Calu3 (cell line): ENCODE measurements at regions not wholly inside any gene's neighbourhood (a gene's known extent, or its start where the extent isn't known, plus 50 kb on each side); places are given as distances from the start of the nearest gene placed in this dataset.

ENCODE experiments used
- BruUV-seq: library from RNA; stranded (reverse); fragments of 400-500 nt; replicated peaks from 2 replicates; lab custom pipeline; 2021; lab: Mats Ljungman, UMichigan
- CTCF ChIA-PET: fragments of 300-600 bp; sonication (Branson Sonifier 250); formaldehyde crosslinking; loops from one replicate; lab custom pipeline; 2022; ENCODE audit warnings: antibody characterized with exemption; lab: Charles Lee
- DNase-seq: peaks from one replicate; pipeline ENCODE4 v3.0.0; 2022
- H3K27ac Mint-ChIP-seq: one replicate; pipeline ENCODE4 v1.8.0; 2022; ENCODE audit warnings: mixed read lengths; ENCODE audit not compliant: unreplicated experiment
- H3K27me3 Mint-ChIP-seq: one replicate; pipeline ENCODE4 v1.8.0; 2022; ENCODE audit warnings: mixed read lengths; ENCODE audit not compliant: unreplicated experiment
- H3K36me3 Mint-ChIP-seq: one replicate; pipeline ENCODE4 v1.8.0; 2022; ENCODE audit warnings: mild to moderate bottlenecking, moderate library complexity, mixed read lengths; ENCODE audit not compliant: insufficient read depth, unreplicated experiment
- H3K4me1 Mint-ChIP-seq: one replicate; pipeline ENCODE4 v1.8.0; 2022; ENCODE audit warnings: mild to moderate bottlenecking, low read depth, mixed read lengths; ENCODE audit not compliant: unreplicated experiment
- H3K4me3 Mint-ChIP-seq: one replicate; pipeline ENCODE4 v1.8.0; 2022; ENCODE audit warnings: mild to moderate bottlenecking, low read depth, moderate library complexity, mixed read lengths; ENCODE audit not compliant: unreplicated experiment
- H3K9me3 Mint-ChIP-seq: one replicate; pipeline ENCODE4 v1.8.0; 2022; ENCODE audit warnings: low read depth, mixed read lengths; ENCODE audit not compliant: unreplicated experiment
- CTCF ChIP-seq: fragments of 200-600 bp; IDR thresholded peaks from one replicate; pipeline ENCODE4 v1.8.0; 2022; ENCODE audit warnings: antibody characterized with exemption; ENCODE audit not compliant: unreplicated experiment
- intact Hi-C: fragments of 100-400 bp; cut with micrococcal nuclease; formaldehyde crosslinking; loops from one replicate; pipeline ENCODE4 v1.10.0; 2022; ENCODE audit not compliant: unreplicated experiment

- no peak for TF ChIP-seq CTCF
- intact Hi-C loops, result no loop called here
- DNase-seq, result no peak
- H3K27ac Mint-ChIP-seq, result no peak overlapping the region
- peaks cover 98% of the 10 kb centered on the region for H3K27me3 Mint-ChIP-seq
- no peaks in the 10 kb centered on the region for H3K36me3 Mint-ChIP-seq
- H3K4me3 Mint-ChIP-seq, result no peak overlapping the region
- H3K4me1 Mint-ChIP-seq, result no peaks in the 10 kb centered on the region
- BruUV-seq, result no TSS peak
- H3K9me3 Mint-ChIP-seq, result no peaks in the 10 kb centered on the region
- CTCF ChIA-PET, result no interaction called here
These were observed 160.8 kb upstream of the SFSWAP start for GRCh38 chr12:131550121-131550520.

GRCh38 chr12:131551675-131552491 is 159.0 kb upstream of the SFSWAP start:
- peaks cover 96% of the 10 kb centered on the region for H3K27me3 Mint-ChIP-seq
- H3K9me3 Mint-ChIP-seq, result no peaks in the 10 kb centered on the region
- no peak overlapping the region for H3K27ac Mint-ChIP-seq
- no peaks in the 10 kb centered on the region for H3K4me1 Mint-ChIP-seq
- no TSS peak for BruUV-seq
- H3K36me3 Mint-ChIP-seq, result no peaks in the 10 kb centered on the region
- no peak for TF ChIP-seq CTCF
- no peak for DNase-seq
- intact Hi-C loops, result no loop called here
- CTCF ChIA-PET, result interaction anchor here (0.6 kb wide), 1 partner anchor 39 kb away, joined by 3 read pairs; no protein-coding TSS in a partner anchor
- H3K4me3 Mint-ChIP-seq, result no peak overlapping the region

GRCh38 chr12:131552492-131552863 is 158.4 kb upstream of the SFSWAP start:
- no peak overlapping the region for H3K27ac Mint-ChIP-seq
- DNase-seq, result no peak
- BruUV-seq, result no TSS peak
- peaks cover 96% of the 10 kb centered on the region for H3K27me3 Mint-ChIP-seq
- no peaks in the 10 kb centered on the region for H3K36me3 Mint-ChIP-seq
- intact Hi-C loops, result no loop called here
- H3K4me1 Mint-ChIP-seq, result no peaks in the 10 kb centered on the region
- no peaks in the 10 kb centered on the region for H3K9me3 Mint-ChIP-seq
- no peak overlapping the region for H3K4me3 Mint-ChIP-seq
- CTCF ChIA-PET, result no interaction called here
- no peak for TF ChIP-seq CTCF

GRCh38 chr12:131553096-131553777 is 157.7 kb upstream of the SFSWAP start:
- Mint-ChIP-seq H3K9me3 (no peaks in the 10 kb centered on the region), H3K27ac (no peak overlapping the region), H3K4me1 (no peaks in the 10 kb centered on the region), H3K27me3 (peaks cover 96% of the 10 kb centered on the region), H3K36me3 (no peaks in the 10 kb centered on the region), H3K4me3 (no peak overlapping the region)
- no TSS peak for BruUV-seq
- CTCF ChIA-PET, result interaction anchor here (0.6 kb wide), 1 partner anchor 18 kb away, joined by 3 read pairs; no protein-coding TSS in a partner anchor
- intact Hi-C loops, result no loop called here
- TF ChIP-seq CTCF, result no peak
- no peak for DNase-seq
